GM18858 (cell line): ENCODE measurements at regions not wholly inside any gene's neighbourhood (a gene's known extent, or its start where the extent isn't known, plus 50 kb on each side); places are given as distances from the start of the nearest gene placed in this dataset.
"Not testable (repeated sequence)": the region's sequence is repeated elsewhere in the genome, so short reads cannot be mapped to it uniquely, and the experiment has no call there.

Experiments used
- ATAC-seq: cut with Tn5 transposase; IDR thresholded peaks from one replicate; pipeline ENCODE4 v1.9.1; 2021; ENCODE audit not compliant: unreplicated experiment

GRCh38 chr5:99034336-99034735, 105.5 kb upstream of the CHD1 start:
- ATAC-seq: no peak

- ATAC-seq: no peak
These were observed 104.5 kb upstream of the CHD1 start for GRCh38 chr5:99033014-99033900.

GRCh38 chr5:99032234-99033013, 103.6 kb upstream of the CHD1 start:
- ATAC-seq: peak; percentile 26

DNA sequence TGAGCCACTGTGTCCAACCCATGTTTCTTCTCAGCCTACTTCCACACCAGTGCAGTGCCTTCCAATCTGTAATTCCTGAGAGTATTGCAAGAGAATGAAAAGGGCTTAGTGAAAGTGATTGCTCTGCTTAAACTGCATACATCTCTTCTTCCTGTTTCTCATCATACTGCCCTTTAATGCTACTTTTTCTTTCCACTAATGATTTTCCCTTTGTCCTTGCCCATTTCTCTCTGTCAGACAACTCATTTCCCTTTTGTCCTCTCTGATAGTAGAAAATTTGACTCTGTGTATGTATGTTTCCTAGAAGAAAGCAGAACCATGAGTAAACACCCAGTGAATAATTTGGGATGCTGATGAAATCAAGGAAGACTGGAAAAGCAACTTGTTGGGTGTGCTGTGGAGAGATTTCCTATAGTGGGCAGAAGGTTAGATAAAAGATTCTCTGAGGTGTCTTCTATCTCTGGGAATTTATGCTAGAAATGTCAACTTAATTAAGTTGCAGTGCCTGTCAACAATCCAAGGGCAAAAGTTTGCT, 102.2 kb upstream of the CHD1 start:
- ATAC-seq: no peak

- no peak for ATAC-seq
These were observed 100.4 kb upstream of the CHD1 start for GRCh38 chr5:99029172-99029571.

- ATAC-seq: not testable (repeated sequence)
These were observed 99.4 kb upstream of the CHD1 start for GRCh38 chr5:99028170-99028569.

DNA sequence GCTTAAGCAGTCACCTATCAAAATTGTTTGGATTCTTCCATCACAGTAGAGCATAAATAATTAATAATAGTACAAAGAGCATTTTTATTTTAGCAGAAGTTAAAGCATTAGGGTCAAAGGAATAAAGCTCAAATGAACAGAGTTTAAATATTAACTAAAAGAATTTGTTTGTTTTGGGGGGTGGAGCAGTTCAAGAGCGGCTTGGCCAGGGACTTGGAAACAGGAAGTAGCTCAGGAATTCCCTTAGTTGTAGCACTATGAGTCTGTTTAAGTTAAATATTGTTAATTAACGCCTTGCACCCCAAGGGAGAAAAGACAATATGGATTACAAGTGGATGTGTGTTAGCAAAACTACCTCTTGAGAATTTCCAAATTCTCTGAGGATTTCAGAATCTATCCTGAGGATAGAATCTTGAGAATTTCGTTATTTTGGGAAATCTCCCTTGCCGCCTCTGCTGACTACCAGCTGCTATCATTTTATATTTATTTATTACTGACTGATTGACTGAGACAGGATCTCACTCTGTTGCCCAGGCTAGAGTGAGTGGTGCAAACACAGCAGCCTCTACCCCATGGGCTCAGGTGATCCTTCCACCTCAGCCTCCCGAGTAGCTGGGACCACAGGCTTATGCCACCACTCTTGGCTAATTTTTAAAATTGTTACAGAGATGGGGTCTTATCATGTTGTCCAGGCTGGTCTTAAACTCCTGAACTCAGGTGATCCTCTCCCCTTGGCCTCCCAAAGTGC, 96.7 kb upstream of the CHD1 start:
- no peak for ATAC-seq

GRCh38 chr5:99023330-99023729, 94.5 kb upstream of the CHD1 start:
- no peak for ATAC-seq

DNA sequence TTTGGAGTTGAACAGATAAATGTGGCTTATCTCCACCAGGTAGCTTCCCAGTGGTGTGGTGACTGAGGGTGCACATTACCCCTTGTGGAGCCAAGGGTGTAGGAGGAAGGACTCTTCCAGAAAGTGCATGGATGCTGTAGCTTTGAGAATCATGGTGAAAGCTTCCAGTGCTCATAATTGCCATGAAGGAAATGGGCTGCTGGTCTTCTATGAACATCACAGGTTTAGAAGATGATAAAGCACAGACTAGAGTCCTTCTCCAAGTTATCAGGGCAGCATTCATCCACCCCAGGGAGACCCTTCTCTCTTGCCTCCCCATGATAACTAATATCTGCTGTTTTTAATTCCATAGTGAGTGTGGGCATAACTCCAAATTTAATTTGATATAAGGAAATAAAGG, 93.4 kb upstream of the CHD1 start:
- no peak for ATAC-seq

- no peak for ATAC-seq
These were observed 91.9 kb upstream of the CHD1 start for GRCh38 chr5:99020698-99021048.

GRCh38 chr5:99019812-99020697, 91.2 kb upstream of the CHD1 start:
- ATAC-seq: peak; percentile 72

DNA sequence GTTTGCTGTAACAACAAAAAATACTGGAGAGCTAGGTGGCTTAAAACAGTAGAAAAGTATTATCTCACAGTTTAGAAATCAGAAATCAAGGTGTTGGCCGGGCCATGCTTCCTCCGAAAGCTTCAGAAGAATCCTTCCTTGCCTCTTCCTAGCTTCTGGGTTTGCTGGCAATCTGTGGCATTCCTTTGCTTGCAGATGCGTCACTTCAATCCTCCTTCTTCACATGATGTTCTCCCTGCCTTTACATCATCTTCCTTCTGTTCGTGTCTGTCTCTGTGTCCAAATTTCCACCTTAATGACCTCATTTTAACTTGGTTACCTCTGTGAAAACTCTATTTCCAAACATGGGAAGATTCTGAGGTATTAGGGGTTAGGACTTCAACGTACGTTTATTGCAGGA, 90.4 kb upstream of the CHD1 start:
- no peak for ATAC-seq

DNA sequence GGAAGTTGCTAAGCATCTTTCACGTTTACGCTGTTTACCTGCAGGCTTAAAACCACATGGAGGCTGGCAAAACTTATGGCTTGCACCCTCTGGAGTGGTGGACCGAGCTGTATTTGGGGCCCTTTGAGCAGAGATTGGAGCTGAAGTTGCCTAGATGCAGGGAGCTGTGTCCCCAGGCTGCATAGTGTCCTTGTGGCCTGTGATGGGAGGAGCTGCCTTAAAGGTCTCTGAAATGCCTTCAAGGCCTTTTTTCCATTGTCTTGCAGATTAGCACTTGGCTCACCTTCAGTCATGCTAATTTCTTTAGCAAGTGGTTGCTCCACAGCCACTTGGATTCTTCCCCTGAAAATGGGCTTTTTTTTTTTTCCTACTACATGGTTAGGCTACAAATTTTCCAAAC, 81.5 kb upstream of the CHD1 start:
- ATAC-seq: no peak

DNA sequence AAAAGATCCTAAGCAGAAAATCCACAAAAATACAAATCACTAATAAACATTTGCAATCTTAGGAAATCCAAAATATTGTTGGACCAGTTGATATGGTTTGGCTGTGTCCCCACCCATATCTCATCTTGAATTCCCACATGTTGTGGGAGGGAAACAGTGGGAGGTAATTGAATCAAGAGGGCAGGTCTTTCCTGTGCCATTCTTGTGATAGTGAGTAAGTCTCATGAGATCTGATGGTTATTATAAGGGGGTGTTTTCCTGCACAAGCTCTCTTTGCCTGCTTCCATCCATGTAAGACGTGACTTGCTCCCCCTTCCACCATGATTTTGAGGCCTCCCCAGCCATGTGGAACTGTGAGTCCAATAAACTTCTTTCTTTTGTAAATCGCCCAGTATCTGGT, 79.2 kb upstream of the CHD1 start:
- not testable (repeated sequence) for ATAC-seq

GRCh38 chr5:99005506-99005905, 76.7 kb upstream of the CHD1 start:
- no peak for ATAC-seq

DNA sequence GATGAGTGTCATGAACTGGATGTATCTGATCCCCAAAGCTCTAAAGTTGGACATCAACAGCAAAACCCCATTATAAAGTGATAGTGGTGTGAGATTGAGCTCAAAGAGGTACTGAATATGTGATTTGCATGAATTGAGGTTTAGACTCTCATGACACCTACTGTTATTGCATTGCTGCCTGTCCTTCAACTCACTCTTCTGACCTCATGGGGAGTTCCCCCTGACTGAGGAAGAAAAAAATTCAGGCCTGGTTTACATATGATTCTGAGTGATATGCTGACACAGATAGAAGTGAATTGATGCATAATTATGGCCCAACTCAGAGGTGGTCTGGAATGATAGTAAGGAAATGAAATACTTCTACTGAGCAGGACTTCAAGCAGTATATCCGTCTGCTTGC, 76.2 kb upstream of the CHD1 start:
- peak; percentile 100 for ATAC-seq

DNA sequence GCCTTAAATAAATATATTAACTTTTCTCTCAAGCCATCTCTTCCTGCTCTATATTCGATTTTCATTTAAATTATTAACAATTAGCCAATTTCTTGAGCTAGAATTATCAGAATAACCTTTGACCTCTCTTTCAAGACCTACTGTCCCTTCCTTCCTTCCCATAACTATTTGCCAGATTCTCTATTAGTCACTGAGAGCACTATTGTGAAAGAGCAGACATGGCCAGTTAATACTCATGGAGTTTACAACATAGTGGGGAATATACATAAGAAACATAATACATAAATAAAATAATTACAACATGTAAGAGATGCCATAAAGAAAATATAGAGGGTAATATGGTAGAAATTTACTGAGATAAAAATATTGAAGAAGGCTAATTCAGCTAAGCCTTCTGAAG, 72.1 kb upstream of the CHD1 start:
- ATAC-seq: no peak

- no peak for ATAC-seq
These were observed 71.4 kb upstream of the CHD1 start for GRCh38 chr5:99000221-99000620.

DNA sequence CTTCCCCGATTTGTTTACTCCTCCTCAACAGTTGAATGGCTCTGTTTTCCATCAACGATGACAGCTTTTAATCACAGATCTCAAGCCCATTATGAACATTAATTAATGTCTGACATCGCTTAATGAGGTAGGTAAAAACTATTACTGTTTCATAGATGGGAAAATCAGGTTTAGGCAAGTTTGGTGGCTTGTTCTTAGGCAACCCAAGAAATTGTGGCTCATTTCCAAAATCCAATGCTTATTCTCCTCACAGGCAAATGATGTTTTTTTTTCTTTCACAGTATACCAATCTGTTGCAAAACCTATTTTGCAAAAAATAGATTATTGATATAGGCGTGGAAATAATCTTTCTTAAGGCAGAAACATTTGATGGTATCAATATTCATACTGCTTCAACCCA, 70.8 kb upstream of the CHD1 start:
- ATAC-seq: no peak

DNA sequence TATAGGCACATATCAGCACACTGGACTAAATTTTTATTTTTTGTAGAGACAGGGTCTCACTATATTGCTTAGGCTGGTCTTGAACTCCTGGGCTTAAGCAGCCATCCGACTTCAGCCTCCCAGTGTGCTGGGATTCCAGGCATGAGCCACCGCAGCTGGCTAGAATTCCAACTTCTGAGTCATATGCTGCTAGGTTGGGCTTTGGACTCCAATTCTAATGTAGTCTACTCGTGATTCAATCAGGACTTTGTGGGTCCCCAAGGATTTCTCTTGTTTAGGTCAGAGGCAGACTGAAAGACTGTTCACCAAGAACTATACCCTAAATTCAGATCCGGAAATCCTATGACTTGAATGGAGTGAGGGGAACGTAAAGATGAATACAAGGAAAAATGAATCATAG, 68.2 kb upstream of the CHD1 start:
- ATAC-seq: no peak
